SK-N-SH (cell line): ENCODE measurements at regions not wholly inside any gene's neighbourhood (a gene's known extent, or its start where the extent isn't known, plus 50 kb on each side); places are given as distances from the start of the nearest gene placed in this dataset.
A peak's percentile ranks its signal among the peaks of the same experiment; 100 is the strongest.
"Not testable (repeated sequence)": the region's sequence is repeated elsewhere in the genome, so short reads cannot be mapped to it uniquely, and the experiment has no call there.

ENCODE experiments used
- CTCF ChIA-PET: fragments of 300-600, 350-600 bp; formaldehyde crosslinking; extraction: SDS; loops from one replicate; lab custom pipeline; 2021; lab: Yijun Ruan, JAX
- POLR2A ChIA-PET: fragments of 350-600 bp; sonication (Branson Sonifier 250); formaldehyde crosslinking; extraction: SDS; loops from one replicate; lab custom pipeline; 2020; ENCODE audit warnings: antibody characterized with exemption, inconsistent platforms; lab: Yijun Ruan, JAX
- DNase-seq: peaks from one replicate; pipeline ENCODE4 v3.0.0; 2012
- H2AFZ ChIP-seq: fragments of 200-600 bp; sonication (generic); 2 replicates; pipeline ENCODE4 v1.8.1; 2016; ENCODE audit warnings: antibody characterized with exemption, mild to moderate bottlenecking, low read depth
- H3F3A ChIP-seq: fragments of 200-600 bp; sonication (generic); replicated peaks from 2 replicates; pipeline ENCODE3; 2016; ENCODE audit warnings: antibody characterized with exemption, mild to moderate bottlenecking; ENCODE audit not compliant: insufficient read depth
- H3K27ac ChIP-seq, 2 experiments: fragments of 200-500 bp in 1 of 2; fragments of 200-600 bp in 1 of 2; sonication (Bioruptor generic) in 1 of 2; sonication (generic), shearing (Covaris generic) in 1 of 2; 2 replicates each; pipeline versions ENCODE4 v1.5.1 to v1.6.1; 2014 to 2016; ENCODE audit warnings: low read depth in 2 of 2, inconsistent platforms in 1 of 2, low read length in 1 of 2, mild to moderate bottlenecking in 1 of 2, mixed read lengths in 1 of 2
- H3K27me3 ChIP-seq: fragments of 200-600 bp; sonication (generic), shearing (Covaris generic); 2 replicates; pipeline ENCODE4 v1.6.1; 2016; ENCODE audit warnings: mixed run types; ENCODE audit not compliant: insufficient read depth
- H3K36me3 ChIP-seq, 2 experiments: fragments of 200-500 bp in 1 of 2; fragments of 200-600 bp in 1 of 2; sonication (Bioruptor generic) in 1 of 2; sonication (generic) in 1 of 2; replicated peaks in 1 of 2; 2 replicates each; pipeline versions ENCODE3 to v1.5.1; 2014 to 2016; ENCODE audit warnings: low read length in 1 of 2, mild to moderate bottlenecking in 1 of 2; ENCODE audit not compliant: insufficient read depth in 2 of 2, control insufficient read depth in 1 of 2
- H3K4me1 ChIP-seq, 2 experiments: fragments of 200-500 bp in 1 of 2; fragments of 200-600 bp in 1 of 2; sonication (Bioruptor generic) in 1 of 2; sonication (generic), shearing (Covaris generic) in 1 of 2; 2 replicates each; pipeline versions ENCODE4 v1.5.1 to v1.6.1; 2014 to 2016; ENCODE audit warnings: low read depth in 1 of 2, low read length in 1 of 2, mixed run types in 1 of 2; ENCODE audit not compliant: insufficient read depth in 2 of 2, control insufficient read depth in 1 of 2
- H3K4me2 ChIP-seq: fragments of 200-600 bp; sonication (generic), shearing (Covaris generic); 2 replicates; pipeline ENCODE4 v1.6.1; 2017; ENCODE audit warnings: mixed run types
- H3K4me3 ChIP-seq, 2 experiments: fragments of 200-500 bp in 1 of 2; fragments of 200-600 bp in 1 of 2; sonication (Bioruptor generic) in 1 of 2; sonication (generic), shearing (Covaris generic) in 1 of 2; 2 replicates each; pipeline versions ENCODE4 v1.5.1 to v1.8.1; 2014 to 2016; ENCODE audit warnings: low read depth in 2 of 2, inconsistent platforms in 1 of 2, low read length in 1 of 2, mild to moderate bottlenecking in 1 of 2, mixed read lengths in 1 of 2, moderate library complexity in 1 of 2
- H3K79me2 ChIP-seq: fragments of 200-600 bp; sonication (generic); 2 replicates; pipeline ENCODE4 v1.8.1; 2017; ENCODE audit warnings: mild to moderate bottlenecking; ENCODE audit not compliant: insufficient read depth
- H3K9ac ChIP-seq: fragments of 200-600 bp; sonication (generic); 2 replicates; pipeline ENCODE4 v1.6.1; 2017; ENCODE audit warnings: mixed run types
- H3K9me2 ChIP-seq: fragments of 200-600 bp; sonication (generic); 2 replicates; pipeline ENCODE4 v1.6.1; 2017; ENCODE audit warnings: mixed run types
- H3K9me3 ChIP-seq: fragments of 200-600 bp; sonication (generic); 2 replicates; pipeline ENCODE4 v1.6.1; 2017; ENCODE audit warnings: mixed run types, mild to moderate bottlenecking, moderate library complexity
- H4K20me1 ChIP-seq: fragments of 200-600 bp; sonication (generic); 2 replicates; pipeline ENCODE4 v1.6.1; 2017; ENCODE audit warnings: mild to moderate bottlenecking, mixed run types; ENCODE audit not compliant: insufficient read depth
- RAD21 ChIP-seq: IDR thresholded peaks from 2 replicates; pipeline ENCODE4 v1.6.1; 2012; ENCODE audit warnings: mild to moderate bottlenecking, low read length
- USF2 ChIP-seq: fragments of 150-350 bp; IDR thresholded peaks from 2 replicates; pipeline ENCODE4 v1.6.1; 2017; ENCODE audit warnings: antibody characterized with exemption, low read length, low read depth, borderline replicate concordance
- WGBS: methylation state at CpG from one replicate; pipeline ENCODE4 v1.1.6; 2017; ENCODE audit warnings: low lambda C conversion rate; 5-methylcytosine and 5-hydroxymethylcytosine counted together
- TF ChIP-seq, protein P1 (sequence below): fragments of 200-600 bp; sonication (generic); IDR thresholded peaks from 2 replicates; pipeline ENCODE4 v1.6.1; 2017; ENCODE audit warnings: antibody characterized with exemption, mild to moderate bottlenecking, moderate library complexity

- DNase-seq, result no peak
- Histone ChIP-seq H3K4me1 (no peaks in the 10 kb centered on the region), H3K9me2 (no peaks in the 10 kb centered on the region), H3K9me3 (no peaks in the 10 kb centered on the region), H3K4me3 (no peak overlapping the region), H3K9ac (no peak overlapping the region), H3K79me2 (no peaks in the 10 kb centered on the region), H3F3A (no peaks in the 10 kb centered on the region), H3K36me3 (no peaks in the 10 kb centered on the region), H4K20me1 (no peaks in the 10 kb centered on the region), H2AFZ (no peak overlapping the region), H3K4me2 (no peak overlapping the region), H3K27me3 (no peaks in the 10 kb centered on the region), H3K27ac (no peak overlapping the region)
- TF ChIP-seq, protein P1, sequence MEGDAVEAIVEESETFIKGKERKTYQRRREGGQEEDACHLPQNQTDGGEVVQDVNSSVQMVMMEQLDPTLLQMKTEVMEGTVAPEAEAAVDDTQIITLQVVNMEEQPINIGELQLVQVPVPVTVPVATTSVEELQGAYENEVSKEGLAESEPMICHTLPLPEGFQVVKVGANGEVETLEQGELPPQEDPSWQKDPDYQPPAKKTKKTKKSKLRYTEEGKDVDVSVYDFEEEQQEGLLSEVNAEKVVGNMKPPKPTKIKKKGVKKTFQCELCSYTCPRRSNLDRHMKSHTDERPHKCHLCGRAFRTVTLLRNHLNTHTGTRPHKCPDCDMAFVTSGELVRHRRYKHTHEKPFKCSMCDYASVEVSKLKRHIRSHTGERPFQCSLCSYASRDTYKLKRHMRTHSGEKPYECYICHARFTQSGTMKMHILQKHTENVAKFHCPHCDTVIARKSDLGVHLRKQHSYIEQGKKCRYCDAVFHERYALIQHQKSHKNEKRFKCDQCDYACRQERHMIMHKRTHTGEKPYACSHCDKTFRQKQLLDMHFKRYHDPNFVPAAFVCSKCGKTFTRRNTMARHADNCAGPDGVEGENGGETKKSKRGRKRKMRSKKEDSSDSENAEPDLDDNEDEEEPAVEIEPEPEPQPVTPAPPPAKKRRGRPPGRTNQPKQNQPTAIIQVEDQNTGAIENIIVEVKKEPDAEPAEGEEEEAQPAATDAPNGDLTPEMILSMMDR, result peak; percentile 41
- no peak for TF ChIP-seq USF2
- TF ChIP-seq RAD21, result peak; percentile 16; the same call in 1 of the 2 replicates
- CTCF ChIA-PET, result no interaction called here
- POLR2A ChIA-PET, result no interaction called here
Observed at GRCh38 chr5:108451269-108451668, 69.4 kb upstream of the FBXL17 start.

DNA sequence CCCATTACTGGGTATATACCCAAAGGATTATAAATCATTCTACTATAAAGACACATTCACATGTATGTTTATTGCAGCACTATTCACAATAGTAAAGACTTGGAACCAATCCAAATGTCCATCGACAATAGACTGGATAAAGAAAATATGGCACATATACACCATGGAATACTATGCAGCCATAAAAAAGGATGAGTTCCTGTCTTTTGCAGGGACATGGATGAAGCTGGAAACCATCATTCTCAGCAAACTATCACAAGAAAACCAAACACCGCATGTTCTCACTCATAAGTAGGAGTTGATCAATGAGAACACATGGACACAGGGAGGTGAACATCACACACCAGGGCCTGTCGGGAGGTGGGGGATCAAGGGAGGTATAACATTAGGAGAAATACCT, 62.2 kb upstream of the FBXL17 start:
- WGBS, result 82% methylated on average over 3 of the region's 3 CpGs
- H3K36me3 ChIP-seq, H3K9me3 ChIP-seq, H3K4me1 ChIP-seq, H3K4me2 ChIP-seq, H3K27ac ChIP-seq, H3K4me3 ChIP-seq, H3K27me3 ChIP-seq, H3K79me2 ChIP-seq, H3K9ac ChIP-seq, H3F3A ChIP-seq, H4K20me1 ChIP-seq, H2AFZ ChIP-seq, DNase-seq, CTCF ChIA-PET, POLR2A ChIA-PET, H3K9me2 ChIP-seq: not testable (repeated sequence)

GRCh38 chr5:108442063-108442651, 60.3 kb upstream of the FBXL17 start:
- H3K9me2 ChIP-seq, H3K79me2 ChIP-seq, H3K36me3 ChIP-seq, H3K27me3 ChIP-seq, H4K20me1 ChIP-seq, H3F3A ChIP-seq, H3K9me3 ChIP-seq, H3K4me1 ChIP-seq, H3K4me2 ChIP-seq, H3K4me3 ChIP-seq, H2AFZ ChIP-seq, DNase-seq, H3K9ac ChIP-seq, POLR2A ChIA-PET, H3K27ac ChIP-seq: not testable (repeated sequence)
- WGBS, result 61% methylated on average over 16 of the region's 24 CpGs
- CTCF ChIA-PET, result interaction anchor here (0.6 kb wide), 1 partner anchor 1957 kb away, joined by 3 read pairs; no protein-coding TSS in a partner anchor
